ENCODE measurements at regions not wholly inside any gene's neighbourhood (a gene's known extent, or its start where the extent isn't known, plus 50 kb on each side); places are given as distances from the start of the nearest gene placed in this dataset.

- TF ChIP-seq TAF1 (conservative IDR thresholded peaks at IDR 0.05) (no peak), RAD21 (IDR thresholded peaks at IDR 0.05) (no peak), CTCF (IDR thresholded peaks at IDR 0.05; ENCODE audit: low read depth, low read length, missing input control) (no peak), EGR1 (IDR thresholded peaks at IDR 0.05; ENCODE audit: low read depth in 2 of 2) (no peak), ZBTB33 (IDR thresholded peaks at IDR 0.05) (no peak), HNF4G (IDR thresholded peaks at IDR 0.05) (no peak), RXRA (IDR thresholded peaks at IDR 0.05) (no peak), YY1 (IDR thresholded peaks at IDR 0.05) (no peak), JUND (IDR thresholded peaks at IDR 0.05) (no peak), FOXA1 (IDR thresholded peaks at IDR 0.05) (no peak)
These were observed 58.3 kb upstream of the CPEB4 start for GRCh38 chr5:173829826-173830225.

Measured in liver (tissue), 3 donors.